NT2/D1 (cell line): ENCODE measurements at regions not wholly inside any gene's neighbourhood (a gene's known extent, or its start where the extent isn't known, plus 50 kb on each side); places are given as distances from the start of the nearest gene placed in this dataset.

Experiments used
- YY1 ChIP-seq: IDR thresholded peaks from 2 replicates; pipeline ENCODE4 v1.6.1; 2011; ENCODE audit not compliant: insufficient read length, insufficient read depth
- ZNF274 ChIP-seq: IDR thresholded peaks from 2 replicates; pipeline ENCODE4 v1.6.1; 2011; ENCODE audit warnings: mild to moderate bottlenecking, low read depth, low read length

DNA sequence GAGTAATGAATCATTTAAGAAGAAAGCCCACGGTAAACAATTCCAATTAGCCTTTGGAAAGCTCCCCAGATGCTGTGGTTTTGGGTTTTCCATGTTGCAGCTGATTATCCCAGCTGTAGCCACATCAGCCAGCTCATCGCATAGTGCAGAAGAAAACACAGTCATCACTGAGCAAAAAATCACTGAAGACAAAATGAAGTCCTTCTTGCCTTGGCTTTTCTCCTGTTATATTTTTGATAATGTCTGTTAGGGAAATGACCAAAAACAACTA is 193.0 kb upstream of the C1QTNF7 start:
- TF ChIP-seq YY1 (no peak), ZNF274 (no peak)
